Lower lobe of right lung (tissue), 2 donors: ENCODE measurements at regions not wholly inside any gene's neighbourhood (a gene's known extent, or its start where the extent isn't known, plus 50 kb on each side); places are given as distances from the start of the nearest gene placed in this dataset.

ENCODE experiments used
- ATAC-seq, 2 donors: fragments of 200-7000 bp; cut with Tn5 transposase; one replicate each; pipeline ENCODE4 v1.9.1; 2020 to 2022; ENCODE audit warnings: mild to moderate bottlenecking in 2 of 2, moderate library complexity in 2 of 2
- DNase-seq: peaks from one replicate; pipeline ENCODE4 v3.0.0-alpha.2; 2020
- H3K27ac ChIP-seq: fragments of 200-600 bp; one replicate; pipeline ENCODE4 v1.8.0; 2022
- H3K27me3 ChIP-seq: fragments of 200-600 bp; one replicate; pipeline ENCODE4 v1.8.0; 2022; ENCODE audit warnings: low read depth
- H3K36me3 ChIP-seq: fragments of 200-600 bp; one replicate; pipeline ENCODE4 v1.8.0; 2022; ENCODE audit warnings: mild to moderate bottlenecking
- H3K4me1 ChIP-seq: fragments of 200-600 bp; one replicate; pipeline ENCODE4 v1.8.0; 2022
- H3K4me3 ChIP-seq: fragments of 200-600 bp; one replicate; pipeline ENCODE4 v1.8.0; 2022; ENCODE audit warnings: mild to moderate bottlenecking
- H3K9me3 ChIP-seq: fragments of 200-600 bp; one replicate; pipeline ENCODE4 v1.8.0; 2022
- intact Hi-C: fragments of 100-400 bp; cut with DNase I; formaldehyde crosslinking; loops from one replicate; pipeline ENCODE4 v1.11.0; 2022
- TF ChIP-seq, protein P1 (sequence below): fragments of 200-600 bp; IDR thresholded peaks from one replicate; pipeline ENCODE4 v1.8.0; 2022; ENCODE audit warnings: antibody characterized with exemption, mild to moderate bottlenecking
- donor health status: DM: no; HTN: yes; CAD: no; lungs with severe emphysema.

DNA sequence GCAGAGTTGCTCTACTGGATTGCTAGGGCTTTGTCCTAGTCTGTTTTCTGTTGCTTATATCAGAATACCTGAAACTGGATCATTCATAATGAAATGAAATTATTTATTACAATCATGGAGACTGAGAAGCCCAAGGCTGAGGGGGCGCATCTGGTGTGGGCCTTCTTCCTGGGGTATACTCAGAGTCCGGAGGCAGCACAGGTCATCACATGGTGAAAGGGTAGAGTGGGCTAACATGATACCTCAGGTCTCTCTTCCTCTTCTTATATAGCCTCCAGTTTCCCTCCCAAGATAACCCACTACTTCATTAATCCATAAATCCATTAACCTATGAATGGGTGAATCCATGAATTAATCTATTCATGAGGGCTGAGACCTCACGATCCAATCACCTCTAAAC is 667.6 kb upstream of the NCAM2 start:
- no peaks in the 10 kb centered on the region for H3K4me1 ChIP-seq
- no peaks in the 10 kb centered on the region for H3K27me3 ChIP-seq
- TF ChIP-seq, protein P1, sequence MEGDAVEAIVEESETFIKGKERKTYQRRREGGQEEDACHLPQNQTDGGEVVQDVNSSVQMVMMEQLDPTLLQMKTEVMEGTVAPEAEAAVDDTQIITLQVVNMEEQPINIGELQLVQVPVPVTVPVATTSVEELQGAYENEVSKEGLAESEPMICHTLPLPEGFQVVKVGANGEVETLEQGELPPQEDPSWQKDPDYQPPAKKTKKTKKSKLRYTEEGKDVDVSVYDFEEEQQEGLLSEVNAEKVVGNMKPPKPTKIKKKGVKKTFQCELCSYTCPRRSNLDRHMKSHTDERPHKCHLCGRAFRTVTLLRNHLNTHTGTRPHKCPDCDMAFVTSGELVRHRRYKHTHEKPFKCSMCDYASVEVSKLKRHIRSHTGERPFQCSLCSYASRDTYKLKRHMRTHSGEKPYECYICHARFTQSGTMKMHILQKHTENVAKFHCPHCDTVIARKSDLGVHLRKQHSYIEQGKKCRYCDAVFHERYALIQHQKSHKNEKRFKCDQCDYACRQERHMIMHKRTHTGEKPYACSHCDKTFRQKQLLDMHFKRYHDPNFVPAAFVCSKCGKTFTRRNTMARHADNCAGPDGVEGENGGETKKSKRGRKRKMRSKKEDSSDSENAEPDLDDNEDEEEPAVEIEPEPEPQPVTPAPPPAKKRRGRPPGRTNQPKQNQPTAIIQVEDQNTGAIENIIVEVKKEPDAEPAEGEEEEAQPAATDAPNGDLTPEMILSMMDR = no peak
- H3K4me3 ChIP-seq = no peak overlapping the region
- no peak for ATAC-seq
- no peaks in the 10 kb centered on the region for H3K9me3 ChIP-seq
- DNase-seq = no peak
- H3K36me3 ChIP-seq = no peaks in the 10 kb centered on the region
- no peak overlapping the region for H3K27ac ChIP-seq
- intact Hi-C loops = no loop called here

DNA sequence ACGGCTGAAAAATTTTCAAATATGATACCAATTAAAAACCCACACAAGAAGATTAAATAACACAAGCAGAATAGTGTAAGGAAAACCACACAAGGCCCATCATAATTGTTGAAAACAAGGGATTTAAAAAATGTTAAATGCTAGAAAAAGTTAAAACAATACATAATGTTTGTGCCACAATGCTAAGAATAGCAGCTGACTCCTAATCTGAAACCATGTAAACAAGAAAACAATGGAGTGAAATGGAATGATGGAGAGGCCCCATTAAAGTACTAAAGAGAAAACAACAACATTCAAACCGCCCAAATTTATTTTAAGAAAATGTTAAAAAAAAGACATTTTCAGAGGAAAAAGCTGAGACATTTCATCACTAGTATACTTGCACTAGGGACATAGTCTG is 663.6 kb upstream of the NCAM2 start:
- no peaks in the 10 kb centered on the region for H3K4me1 ChIP-seq
- TF ChIP-seq, protein P1 = no peak

DNA sequence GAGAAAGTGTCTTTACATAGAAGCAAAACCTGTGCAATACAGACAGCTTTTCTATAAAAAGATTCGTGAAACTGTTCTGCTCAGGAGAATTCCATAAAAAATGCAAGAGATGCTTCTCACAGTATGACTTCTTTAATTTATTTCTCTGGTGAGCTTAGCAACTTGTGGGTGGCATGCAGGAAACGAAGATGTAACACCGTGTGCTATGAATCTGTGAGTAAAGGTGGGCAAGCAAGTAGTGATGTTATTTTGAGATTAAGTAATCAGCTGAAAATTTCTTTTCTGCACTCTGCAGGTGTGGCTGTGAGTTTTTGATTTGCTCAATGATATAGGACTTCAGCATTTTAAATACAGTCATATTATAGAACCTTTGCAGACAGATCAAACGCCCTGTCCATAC is 656.8 kb upstream of the NCAM2 start:
- TF ChIP-seq, protein P1 = no peak
- Histone ChIP-seq H3K9me3 (no peaks in the 10 kb centered on the region), H3K4me3 (no peak overlapping the region), H3K4me1 (no peaks in the 10 kb centered on the region), H3K36me3 (no peaks in the 10 kb centered on the region), H3K27me3 (no peaks in the 10 kb centered on the region), H3K27ac (no peak overlapping the region)
- intact Hi-C loops = no loop called here
- ATAC-seq (no peak), DNase-seq (no peak)

More for the DNA sequence above, 663.6 kb upstream of the NCAM2 start:
- H3K27me3 ChIP-seq = no peaks in the 10 kb centered on the region
- H3K9me3 ChIP-seq = no peaks in the 10 kb centered on the region
- intact Hi-C loops = no loop called here
- DNase-seq (no peak), ATAC-seq (no peak)
- no peak overlapping the region for H3K4me3 ChIP-seq
- H3K27ac ChIP-seq = no peak overlapping the region
- H3K36me3 ChIP-seq = no peaks in the 10 kb centered on the region

DNA sequence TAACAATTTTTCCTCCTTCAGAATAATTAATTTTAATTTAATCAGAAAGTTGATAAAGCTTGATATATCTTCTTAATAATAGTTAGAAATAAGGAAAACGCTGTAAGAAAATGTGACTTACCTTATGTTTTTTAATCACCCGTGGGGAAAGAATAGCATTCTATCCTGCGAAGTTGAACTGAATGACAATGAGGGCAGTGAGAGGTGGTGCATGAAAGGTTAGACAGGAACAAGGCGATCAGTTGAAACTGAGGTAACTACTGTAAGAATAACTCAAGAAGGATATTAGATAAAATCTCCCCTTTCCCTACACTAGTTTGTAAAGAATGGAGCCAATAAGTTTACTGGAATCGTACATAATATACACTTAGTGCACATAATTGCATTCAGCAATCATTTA is 655.0 kb upstream of the NCAM2 start:
- DNase-seq = no peak
- Histone ChIP-seq H3K36me3 (no peaks in the 10 kb centered on the region), H3K9me3 (no peaks in the 10 kb centered on the region), H3K27ac (no peak overlapping the region), H3K4me1 (no peaks in the 10 kb centered on the region), H3K4me3 (no peak overlapping the region), H3K27me3 (no peaks in the 10 kb centered on the region)
- intact Hi-C loops = no loop called here
- TF ChIP-seq, protein P1 = no peak
- no peak for ATAC-seq

DNA sequence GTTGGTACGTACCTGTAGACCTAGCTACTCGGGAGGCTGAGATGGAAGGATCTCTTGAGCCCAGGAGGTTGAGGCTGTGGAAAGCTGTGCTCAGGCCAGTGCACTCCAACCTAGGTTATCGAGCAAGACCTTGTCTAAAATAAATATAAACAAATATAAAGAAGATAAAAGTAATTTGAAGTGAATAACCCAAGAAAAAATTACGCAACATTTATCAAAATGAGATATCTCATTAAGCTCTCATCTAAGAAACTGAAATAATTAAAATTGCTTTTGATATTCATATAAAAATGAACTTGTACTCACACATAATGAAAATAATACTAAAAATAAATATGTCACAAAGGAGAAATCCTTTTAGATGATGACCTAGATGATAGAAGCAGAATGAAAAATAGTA is 647.1 kb upstream of the NCAM2 start:
- Histone ChIP-seq H3K9me3 (no peaks in the 10 kb centered on the region), H3K27me3 (no peaks in the 10 kb centered on the region), H3K27ac (no peak overlapping the region), H3K4me3 (no peak overlapping the region), H3K4me1 (no peaks in the 10 kb centered on the region), H3K36me3 (no peaks in the 10 kb centered on the region)
- ATAC-seq (no peak), DNase-seq (no peak)
- intact Hi-C loops = no loop called here
- TF ChIP-seq, protein P1 = no peak

DNA sequence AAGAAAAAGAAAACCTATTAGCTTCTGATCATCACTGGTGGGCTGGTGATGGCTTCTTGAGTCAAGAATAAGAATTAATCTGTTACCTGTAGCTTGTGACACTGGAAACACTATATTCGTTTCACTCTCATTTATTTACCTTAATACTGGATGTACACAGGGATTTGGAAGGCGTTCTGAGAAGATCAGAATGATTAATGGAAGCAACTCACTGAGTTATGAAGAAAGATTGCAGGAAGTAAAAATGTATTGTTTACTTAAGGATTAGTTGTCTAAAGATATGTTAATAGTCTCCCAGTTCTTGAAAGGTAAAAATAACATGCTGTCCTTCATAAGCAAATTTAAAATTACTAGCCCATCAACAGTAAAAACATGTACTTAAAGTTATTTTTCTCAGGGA is 644.9 kb upstream of the NCAM2 start:
- H3K27ac ChIP-seq = no peak overlapping the region
- H3K4me1 ChIP-seq = no peaks in the 10 kb centered on the region
- no peaks in the 10 kb centered on the region for H3K27me3 ChIP-seq
- intact Hi-C loops = no loop called here
- TF ChIP-seq, protein P1 = no peak
- ATAC-seq (no peak), DNase-seq (no peak)
- H3K9me3 ChIP-seq = no peaks in the 10 kb centered on the region
- no peaks in the 10 kb centered on the region for H3K36me3 ChIP-seq
- H3K4me3 ChIP-seq = no peak overlapping the region
